Gastroesophageal sphincter (tissue), 3 donors: ENCODE measurements at regions not wholly inside any gene's neighbourhood (a gene's known extent, or its start where the extent isn't known, plus 50 kb on each side); places are given as distances from the start of the nearest gene placed in this dataset.

Source experiments
- POLR2A ChIP-seq, 2 donors: fragments of 450-650 bp; IDR thresholded peaks; one replicate each; pipeline ENCODE4 v1.6.1; 2017; ENCODE audit warnings: antibody characterized with exemption in 2 of 2, mild to moderate bottlenecking in 2 of 2, moderate library complexity in 1 of 2
- POLR2AphosphoS5 ChIP-seq: sonication (generic); formaldehyde crosslinking; IDR thresholded peaks from one replicate; pipeline ENCODE4 v1.6.1; 2017; ENCODE audit warnings: antibody characterized with exemption
- TF ChIP-seq, protein P1 (sequence below), 4 experiments: fragments of 200-600 bp in 2 of 4; fragments of 450-650 bp in 2 of 4; sonication (generic) in 1 of 4; IDR thresholded peaks; one replicate each; pipeline ENCODE4 v1.5.1; 2017 to 2019; ENCODE audit warnings: antibody characterized with exemption in 4 of 4, mild to moderate bottlenecking in 2 of 4, moderate library complexity in 2 of 4

GRCh38 chr15:72912121-72912520 lies 128.6 kb upstream of the ADPGK start:
- TF ChIP-seq POLR2AphosphoS5 (no peak), POLR2A (IDR thresholded peaks at IDR 0.05) (no peak)
- TF ChIP-seq, protein P1, sequence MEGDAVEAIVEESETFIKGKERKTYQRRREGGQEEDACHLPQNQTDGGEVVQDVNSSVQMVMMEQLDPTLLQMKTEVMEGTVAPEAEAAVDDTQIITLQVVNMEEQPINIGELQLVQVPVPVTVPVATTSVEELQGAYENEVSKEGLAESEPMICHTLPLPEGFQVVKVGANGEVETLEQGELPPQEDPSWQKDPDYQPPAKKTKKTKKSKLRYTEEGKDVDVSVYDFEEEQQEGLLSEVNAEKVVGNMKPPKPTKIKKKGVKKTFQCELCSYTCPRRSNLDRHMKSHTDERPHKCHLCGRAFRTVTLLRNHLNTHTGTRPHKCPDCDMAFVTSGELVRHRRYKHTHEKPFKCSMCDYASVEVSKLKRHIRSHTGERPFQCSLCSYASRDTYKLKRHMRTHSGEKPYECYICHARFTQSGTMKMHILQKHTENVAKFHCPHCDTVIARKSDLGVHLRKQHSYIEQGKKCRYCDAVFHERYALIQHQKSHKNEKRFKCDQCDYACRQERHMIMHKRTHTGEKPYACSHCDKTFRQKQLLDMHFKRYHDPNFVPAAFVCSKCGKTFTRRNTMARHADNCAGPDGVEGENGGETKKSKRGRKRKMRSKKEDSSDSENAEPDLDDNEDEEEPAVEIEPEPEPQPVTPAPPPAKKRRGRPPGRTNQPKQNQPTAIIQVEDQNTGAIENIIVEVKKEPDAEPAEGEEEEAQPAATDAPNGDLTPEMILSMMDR (IDR thresholded peaks at IDR 0.05) = no peak
